HG03039 (cell line): ENCODE measurements at regions not wholly inside any gene's neighbourhood (a gene's known extent, or its start where the extent isn't known, plus 50 kb on each side); places are given as distances from the start of the nearest gene placed in this dataset.
A peak's percentile ranks its signal among the peaks of the same experiment; 100 is the strongest.
"Not testable (repeated sequence)": the region's sequence is repeated elsewhere in the genome, so short reads cannot be mapped to it uniquely, and the experiment has no call there.

ENCODE experiments used
- ATAC-seq: cut with Tn5 transposase; IDR thresholded peaks from one replicate; pipeline ENCODE4 v1.9.1; 2021; ENCODE audit warnings: mild to moderate bottlenecking, moderate library complexity; ENCODE audit not compliant: unreplicated experiment

DNA sequence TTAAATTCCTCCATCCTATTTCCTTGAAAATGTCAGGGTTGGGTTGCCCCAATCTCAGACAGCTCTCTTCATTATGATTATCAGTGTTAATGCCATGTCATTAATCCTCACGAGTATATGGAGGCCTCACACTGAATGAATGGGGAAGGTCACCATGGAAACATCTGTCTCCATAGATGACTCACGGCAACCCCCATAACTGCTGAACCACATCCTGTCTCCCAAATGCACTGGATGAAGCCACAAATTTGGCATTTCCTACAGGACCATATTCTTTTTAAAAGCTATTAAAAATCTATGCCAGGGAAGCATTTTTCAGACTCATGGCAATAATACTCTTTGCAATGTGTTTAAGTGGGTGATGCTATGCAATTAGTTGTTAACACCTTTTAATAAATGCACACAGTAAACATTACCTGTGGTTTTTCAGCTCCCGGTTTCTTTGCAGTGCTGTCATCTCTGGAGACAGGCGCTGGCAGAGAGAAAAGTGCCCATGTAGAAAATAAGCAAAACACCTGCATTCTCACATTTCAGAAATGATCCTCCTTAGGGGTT is 80.1 kb upstream of the PTPRK start:
- peak; percentile 66 for ATAC-seq

DNA sequence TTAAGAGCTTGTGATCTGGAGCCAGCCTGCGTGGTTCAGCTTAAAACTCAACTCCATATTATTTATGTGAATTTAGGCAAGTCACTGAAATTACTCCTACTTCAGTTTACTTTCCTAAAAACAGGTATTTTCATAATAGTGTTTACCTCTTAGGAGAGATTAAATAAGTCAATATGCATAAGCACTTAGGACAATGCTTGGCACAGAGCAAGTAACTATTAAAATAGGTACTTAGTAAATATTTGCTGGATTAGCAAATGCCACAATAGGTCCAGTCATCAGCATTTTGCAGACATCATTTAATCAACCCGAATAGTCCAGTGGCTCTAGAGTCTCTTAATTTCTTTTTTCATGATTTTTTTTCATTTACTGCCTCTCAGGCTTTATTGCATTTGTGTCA is 78.6 kb upstream of the PTPRK start:
- no peak for ATAC-seq

DNA sequence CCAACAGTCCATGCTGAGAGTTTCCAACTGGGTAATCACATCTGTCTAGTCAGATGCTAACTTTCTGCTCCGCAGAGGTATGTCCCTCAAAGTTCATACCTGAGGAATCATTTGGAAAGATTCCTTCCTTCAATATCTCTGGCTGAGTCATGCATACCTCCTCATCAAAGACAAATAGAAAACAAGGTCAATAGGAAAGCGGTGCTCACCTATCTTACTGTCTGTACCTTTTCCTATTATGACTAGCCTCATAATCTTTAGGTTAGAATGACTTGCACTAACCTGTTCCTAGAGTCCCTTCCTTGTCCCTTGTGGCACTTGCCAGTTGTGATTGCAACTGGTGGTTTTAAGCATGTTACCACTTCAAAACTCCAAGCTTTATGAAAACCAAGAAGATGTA is 78.2 kb upstream of the PTPRK start:
- no peak for ATAC-seq

DNA sequence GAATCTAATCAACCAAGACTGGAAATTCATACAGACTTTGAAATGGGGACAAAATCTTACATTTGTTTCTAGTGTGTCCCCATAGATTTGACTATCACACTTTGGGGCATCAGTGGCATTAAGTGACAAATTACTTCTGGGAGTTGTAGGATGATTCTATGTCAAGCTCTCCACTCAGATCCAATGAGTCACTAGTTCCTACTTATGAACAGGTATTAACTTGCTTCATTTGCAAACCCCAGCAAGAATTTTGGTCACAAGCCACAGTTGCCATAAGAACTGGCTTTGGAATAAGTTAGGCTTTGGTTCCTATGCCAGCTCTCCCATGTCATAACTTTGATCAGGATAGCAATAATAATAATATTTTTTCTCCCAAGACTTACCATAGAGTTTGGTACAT is 77.6 kb upstream of the PTPRK start:
- no peak for ATAC-seq

DNA sequence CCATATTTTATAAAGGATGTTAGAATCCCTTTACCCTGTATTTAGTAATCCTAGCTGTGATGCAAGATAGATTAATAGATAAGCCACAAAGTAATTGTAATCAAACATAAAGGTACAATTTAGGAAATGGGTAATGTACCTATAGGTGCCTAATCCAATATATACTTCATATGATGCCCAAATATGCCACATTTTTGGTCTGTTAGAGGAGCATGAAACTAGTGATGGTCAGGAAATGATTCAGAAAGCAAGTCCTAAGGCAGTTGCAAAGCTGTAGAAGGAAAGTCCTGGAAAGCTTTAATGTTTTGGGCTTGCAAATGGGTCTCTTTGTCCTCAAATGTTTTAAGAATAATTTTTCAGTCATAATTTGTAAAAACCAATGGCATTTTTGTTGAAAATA is 76.6 kb upstream of the PTPRK start:
- ATAC-seq: no peak

DNA sequence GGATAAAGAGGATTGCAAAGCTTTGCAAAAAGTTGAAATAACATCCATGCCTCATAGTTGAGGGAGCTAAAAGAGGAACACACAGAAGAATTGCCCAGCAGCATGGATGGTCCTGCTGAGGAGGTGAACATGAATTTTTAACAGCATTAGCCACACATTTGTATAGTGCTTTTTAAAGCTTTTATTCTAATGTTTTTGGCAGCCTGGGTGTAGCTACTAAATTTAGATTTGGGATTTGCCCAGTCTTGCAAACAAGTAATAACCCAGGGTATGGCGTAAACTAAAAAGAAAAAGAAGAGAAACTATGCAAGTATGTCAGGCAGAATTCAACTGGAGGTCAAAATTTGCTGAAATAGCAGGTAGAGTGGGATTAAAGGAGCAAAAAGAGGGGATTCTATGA is 75.1 kb upstream of the PTPRK start:
- ATAC-seq: no peak

DNA sequence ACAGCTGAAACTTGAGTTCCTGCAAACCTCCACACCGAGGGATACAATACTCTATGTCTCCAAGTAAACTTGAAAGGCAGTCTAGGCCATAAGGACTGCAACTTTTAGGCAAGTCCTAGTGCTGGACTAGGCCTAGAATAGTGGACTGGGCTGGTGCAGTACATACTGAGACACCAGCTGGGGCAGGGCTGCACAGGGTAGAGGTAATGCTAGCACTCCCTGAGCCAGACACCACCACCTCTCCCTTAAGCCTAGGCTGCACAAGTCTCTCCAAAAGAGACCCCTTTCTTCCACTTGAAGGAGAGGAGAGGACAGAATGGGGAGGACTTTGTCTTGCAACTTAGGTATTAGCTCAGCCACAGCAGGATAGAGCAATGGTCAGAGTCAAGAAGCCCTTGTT is 65.7 kb upstream of the PTPRK start:
- ATAC-seq: no peak

DNA sequence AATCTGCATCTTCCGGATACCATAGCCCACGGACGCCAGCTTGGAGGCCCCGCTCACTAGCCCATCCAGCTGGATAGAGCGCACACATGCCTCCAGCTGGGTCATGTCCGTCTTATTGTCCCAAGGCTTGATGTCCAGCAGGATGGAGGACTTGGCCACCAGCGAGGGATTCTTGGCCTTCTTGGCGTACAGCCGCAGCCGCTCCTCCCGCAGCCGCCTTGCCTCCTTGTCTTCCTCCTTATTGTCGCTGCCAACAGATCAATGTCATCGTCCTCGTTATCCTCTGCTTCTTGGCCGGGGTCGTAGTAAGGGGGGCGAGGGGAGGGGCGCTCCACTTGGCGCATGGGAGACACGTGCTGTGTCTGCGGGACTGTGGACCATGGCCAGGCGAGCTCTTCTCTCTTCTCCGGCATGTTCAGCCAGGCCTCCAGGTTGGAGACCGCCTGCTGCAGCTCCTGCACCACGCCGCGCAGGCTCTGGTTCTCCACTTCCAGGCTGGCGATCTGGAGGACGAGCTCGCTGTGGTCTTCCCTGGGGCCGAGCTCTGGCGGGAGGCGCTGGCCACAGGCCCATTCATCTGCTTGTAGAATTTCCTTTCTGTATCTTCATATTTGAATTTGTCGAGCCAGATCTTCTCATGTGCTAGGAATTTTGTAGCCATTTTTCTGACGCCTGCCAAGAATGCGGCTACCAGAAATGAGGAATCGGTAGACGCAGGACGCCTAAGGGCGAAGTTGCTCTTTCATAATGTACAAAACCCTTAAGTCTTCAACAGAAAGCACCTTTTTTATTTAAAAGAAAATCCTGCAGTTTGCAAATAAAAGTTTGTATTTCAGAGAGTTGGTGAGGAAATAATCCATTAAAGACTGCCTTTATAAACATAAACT is 60.1 kb upstream of the PTPRK start:
- no peak for ATAC-seq

DNA sequence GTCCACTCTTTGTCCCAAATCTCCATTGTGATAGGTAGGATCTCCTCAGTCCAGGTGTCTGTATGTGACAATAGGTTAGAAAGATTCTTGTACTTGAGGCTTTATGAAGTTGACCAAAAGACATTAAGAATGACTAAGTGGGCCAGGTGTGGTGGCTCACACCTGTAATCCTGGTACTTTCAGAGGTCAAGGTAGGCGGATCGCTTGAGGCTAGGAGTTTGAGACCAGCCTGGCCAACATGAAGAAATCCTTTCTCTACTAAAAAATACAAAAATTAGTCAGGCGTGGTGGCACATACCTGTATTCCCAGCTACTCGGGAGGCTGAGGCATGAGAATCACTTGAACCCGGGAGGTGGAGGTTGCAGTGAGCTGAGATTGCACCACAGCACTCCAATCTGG is 54.9 kb upstream of the PTPRK start:
- not testable (repeated sequence) for ATAC-seq

DNA sequence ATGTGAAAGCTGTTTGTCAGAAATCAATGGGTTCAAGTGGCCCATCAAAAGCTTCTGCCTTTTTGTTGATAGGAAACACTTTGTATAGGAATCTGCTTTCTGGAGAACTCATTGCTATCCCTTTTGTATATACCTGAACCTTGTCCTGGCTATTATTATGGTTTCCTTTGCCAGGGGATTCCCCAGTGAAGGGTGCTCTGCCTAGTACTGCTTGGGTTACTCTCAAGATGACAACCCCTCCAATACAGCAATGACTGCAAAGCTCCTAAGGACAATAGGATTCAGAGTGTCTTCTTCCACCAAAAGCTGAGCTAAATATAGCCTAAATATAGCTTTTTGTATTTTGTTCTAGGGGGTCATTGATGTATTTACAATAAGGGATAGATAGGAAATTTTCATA is 54.0 kb upstream of the PTPRK start:
- peak; percentile 87 for ATAC-seq

DNA sequence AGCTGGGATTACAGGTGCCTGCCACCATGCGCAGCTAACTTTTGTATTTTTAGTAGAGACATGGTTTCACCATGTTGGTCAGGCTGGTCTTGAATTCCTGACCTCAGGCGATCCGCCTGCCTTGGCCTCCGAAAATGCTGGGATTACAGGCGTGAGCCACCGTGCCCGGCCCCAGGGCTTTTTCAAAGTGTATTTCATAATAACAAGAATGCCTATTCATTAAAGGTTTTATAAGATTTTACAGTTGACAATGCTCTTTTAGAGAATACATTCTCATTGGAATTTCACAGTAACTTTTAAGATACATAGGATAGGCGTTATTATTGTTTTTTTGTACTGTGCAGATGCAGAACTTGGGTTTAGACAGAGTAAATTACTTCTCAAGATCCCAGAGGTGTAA is 52.6 kb upstream of the PTPRK start:
- ATAC-seq: no peak

DNA sequence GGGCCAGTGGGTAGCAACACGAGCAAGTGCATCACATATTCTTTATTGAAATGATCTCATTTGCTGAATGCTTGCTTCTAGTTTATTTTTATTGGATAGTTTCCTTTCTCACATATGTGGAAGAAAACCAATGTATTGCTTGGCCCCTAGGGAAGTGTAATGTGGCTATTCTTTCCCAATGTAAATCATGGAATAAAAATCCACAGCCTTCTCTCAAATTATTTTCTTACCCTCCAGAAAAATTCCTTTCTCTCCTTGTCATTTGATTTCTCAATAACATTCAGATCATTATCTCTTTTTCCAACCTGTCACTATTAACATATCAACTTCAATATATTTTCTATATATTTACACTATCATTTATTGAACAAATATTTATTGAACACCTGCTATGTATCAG is 51.9 kb upstream of the PTPRK start:
- no peak for ATAC-seq

DNA sequence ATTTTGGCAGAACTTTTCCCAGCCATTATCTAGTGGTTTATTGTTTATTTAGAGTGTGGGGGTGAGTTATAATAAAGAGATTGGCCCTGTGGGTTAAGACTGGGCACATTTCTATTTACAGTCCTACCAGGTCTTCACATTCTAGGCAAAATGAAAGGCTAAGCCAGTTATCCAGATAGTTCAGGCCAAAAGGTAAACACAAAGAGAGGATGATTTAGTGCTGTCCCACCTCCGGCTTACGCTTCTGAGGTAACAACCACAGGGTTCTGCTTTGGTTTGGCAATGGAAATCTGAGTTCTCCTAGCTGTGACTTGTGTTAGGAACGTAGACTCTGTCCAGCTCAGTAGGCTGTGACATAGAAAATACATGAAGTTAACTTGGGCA is 50.3 kb upstream of the PTPRK start:
- no peak for ATAC-seq

DNA sequence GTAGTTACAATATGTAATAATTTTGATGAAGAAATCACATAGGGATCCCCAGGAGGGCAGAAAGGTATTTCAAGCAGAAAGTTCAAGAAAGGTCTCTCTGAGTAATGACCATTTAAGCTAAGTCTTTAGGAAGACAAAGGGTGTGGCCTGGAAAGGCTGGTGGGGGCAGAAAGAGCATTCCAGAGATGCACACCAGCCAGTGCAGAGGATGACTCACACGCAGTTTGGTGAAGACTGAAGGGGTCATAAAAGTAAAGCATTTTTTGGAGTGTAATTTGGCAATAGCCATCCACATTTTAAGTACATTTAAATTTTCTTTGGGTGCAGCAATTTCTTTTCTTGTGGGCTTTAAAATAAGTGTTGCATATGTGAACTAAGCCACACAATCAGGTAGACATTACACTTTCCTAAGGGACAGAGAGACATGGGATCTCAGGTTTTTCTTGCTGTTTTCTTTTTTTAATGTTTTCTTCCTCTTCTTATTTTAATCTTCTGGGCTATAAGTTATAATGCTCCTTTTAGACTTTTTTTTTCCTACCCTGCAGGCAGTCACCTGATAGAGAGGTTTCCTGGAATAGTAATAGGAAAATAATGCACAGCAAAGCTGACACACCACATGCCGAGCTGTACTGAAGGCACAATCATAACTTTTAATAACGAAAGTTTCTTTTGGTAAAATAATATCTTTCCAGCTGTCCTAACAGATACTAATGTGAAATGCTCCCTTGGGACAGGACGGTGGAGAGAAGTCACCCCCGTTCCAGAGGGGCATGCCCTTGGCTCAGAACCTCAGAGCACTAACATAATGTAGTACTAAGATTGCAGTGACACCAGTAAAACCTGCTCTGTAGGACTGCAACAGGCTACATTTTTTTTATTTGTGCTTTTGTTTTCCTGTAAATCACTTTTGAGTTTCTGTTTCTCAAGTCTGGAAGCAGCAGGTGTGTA is 49.6 kb upstream of the PTPRK start:
- no peak for ATAC-seq
